HG02852 (cell line): ENCODE measurements at regions not wholly inside any gene's neighbourhood (a gene's known extent, or its start where the extent isn't known, plus 50 kb on each side); places are given as distances from the start of the nearest gene placed in this dataset.
"Not testable (repeated sequence)": the region's sequence is repeated elsewhere in the genome, so short reads cannot be mapped to it uniquely, and the experiment has no call there.

ENCODE experiments used
- ATAC-seq: cut with Tn5 transposase; IDR thresholded peaks from one replicate; pipeline ENCODE4 v1.9.1; 2021; ENCODE audit warnings: mild to moderate bottlenecking, moderate library complexity; ENCODE audit not compliant: unreplicated experiment

GRCh38 chr7:19390795-19391194, 245.6 kb upstream of the FERD3L start:
- no peak for ATAC-seq

DNA sequence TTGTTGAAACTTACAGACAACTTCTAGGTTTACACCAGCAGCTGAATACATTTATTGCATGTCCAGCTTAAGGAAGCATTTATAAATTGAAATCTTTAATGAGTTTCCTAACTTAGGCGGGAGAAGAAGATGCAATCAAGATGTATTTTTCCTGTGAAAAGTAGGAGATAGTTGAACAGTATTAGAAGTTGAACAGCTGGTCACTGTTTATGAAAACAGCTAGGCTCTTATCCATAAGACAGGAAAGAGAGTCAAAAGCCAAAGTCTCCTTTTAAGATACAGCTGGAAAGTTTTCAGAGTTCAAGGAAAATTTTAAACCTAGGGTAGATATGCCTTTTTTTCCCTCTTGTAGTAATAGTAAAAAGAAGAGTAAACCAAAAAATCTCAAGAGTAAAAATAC, 236.1 kb upstream of the FERD3L start:
- no peak for ATAC-seq

- no peak for ATAC-seq
These were observed 233.1 kb upstream of the FERD3L start for GRCh38 chr7:19378345-19378714.

DNA sequence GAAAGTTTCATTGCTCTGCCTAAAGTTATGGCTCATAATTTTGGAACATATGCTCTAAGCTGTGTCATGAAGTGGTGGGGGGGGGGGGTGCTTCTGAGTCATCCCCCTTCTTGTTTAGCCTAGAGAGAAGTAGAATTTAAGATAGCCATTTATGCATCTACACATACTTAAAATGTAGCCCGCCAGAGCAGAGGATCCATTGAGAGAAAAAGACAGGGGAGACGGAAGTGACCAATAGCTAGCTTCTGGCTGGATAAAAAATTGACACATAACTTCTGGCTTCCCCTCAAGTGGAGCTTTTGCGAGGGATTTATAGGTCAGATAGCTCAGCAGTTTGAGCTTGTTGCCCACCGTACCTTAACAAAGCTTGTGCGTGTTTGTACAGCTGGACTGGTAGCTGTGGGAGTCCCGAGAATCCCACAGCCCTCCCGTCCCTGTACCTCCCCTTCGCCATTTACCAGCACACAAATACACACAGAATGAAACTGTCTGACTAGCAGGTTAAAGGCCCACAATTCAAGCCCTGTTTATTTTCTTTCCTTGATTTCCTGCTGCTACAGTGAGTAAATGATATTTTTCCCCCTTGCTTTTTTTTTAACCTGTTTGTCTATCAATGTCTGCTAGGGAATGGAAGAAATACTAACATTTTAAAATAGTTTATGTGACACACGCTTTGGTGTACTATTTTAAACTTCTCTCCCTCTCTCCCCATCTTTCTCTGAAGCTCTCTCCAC, 232.6 kb upstream of the FERD3L start:
- no peak for ATAC-seq

GRCh38 chr7:19376538-19376937, 231.3 kb upstream of the FERD3L start:
- no peak for ATAC-seq

DNA sequence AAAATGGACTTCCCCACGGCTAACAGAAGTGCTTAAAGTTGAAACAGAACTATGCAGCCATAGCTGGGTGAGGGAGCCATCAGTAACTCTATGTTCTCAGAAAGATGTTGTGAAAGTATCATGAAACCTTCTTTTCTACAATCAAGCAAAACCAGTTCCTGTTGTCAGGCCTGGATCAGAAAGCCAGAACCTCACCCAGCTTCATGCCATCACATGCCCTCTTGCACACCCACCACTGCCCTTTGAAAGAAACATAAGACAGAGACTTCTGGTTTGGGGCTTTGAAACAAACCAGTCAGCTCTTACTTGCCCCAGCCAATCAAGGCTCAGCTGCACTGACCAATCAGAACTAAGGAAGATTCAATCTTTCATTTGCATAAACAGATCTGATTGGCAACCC, 230.8 kb upstream of the FERD3L start:
- ATAC-seq, result no peak

DNA sequence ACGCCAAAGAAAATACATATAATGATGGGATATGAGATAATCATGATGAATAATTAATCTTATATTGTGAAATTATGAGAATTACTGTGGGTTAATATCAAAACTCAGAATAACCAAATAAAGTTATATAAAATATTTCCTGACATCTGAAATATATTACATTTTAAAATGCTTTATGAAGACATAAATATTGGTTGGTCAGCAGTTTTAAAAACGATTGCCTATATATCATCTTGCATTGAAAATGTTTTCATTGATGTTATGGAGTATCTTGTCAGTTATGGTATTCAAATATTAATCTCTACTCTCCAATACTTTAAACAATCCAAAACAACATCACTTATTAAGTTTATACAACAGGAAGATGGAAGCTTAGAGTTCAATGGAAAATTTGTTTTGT, 228.1 kb upstream of the FERD3L start:
- ATAC-seq, result no peak

- no peak for ATAC-seq
These were observed 224.6 kb upstream of the FERD3L start for GRCh38 chr7:19369806-19370205.

DNA sequence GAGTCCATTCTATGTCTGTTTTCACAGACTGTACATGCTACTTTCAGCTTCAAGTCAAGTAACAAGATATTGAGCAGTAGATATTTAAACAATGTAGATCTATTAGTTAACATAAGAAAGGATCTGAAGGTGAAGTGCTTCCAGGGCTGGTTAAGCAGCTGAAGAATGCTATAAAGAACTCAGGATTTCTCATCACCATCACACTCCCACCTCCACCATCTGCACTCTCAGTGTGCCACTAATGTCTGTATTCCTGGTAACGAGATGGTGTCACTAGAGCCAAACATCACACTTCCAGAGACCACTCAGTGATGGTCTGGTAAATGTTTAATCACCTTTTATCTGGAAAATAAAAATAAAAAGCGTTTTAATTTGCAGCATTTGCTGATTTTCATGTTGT, 224.0 kb upstream of the FERD3L start:
- ATAC-seq, result no peak

DNA sequence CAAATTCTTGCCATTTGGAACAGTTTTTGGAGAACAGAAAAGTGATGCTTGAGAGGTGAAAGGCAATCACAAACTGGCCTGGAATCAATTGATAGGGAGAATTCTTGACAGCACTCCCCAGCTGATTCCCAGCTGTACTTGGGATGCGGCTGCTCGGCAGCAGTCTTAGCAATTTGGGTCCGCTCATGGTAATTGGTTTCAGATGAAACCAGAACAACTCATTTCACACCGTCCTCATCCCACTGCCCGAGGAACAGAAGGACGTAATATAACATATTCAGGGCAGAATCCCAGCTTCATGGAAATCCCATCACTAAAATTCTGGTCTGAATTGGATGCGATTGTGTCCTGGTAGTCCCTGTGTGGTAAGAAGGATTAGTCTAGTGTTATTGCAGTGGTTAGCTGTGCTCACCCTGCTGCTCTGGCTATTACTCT, 223.3 kb upstream of the FERD3L start:
- no peak for ATAC-seq

GRCh38 chr7:19364950-19365349, 219.7 kb upstream of the FERD3L start:
- ATAC-seq, result no peak

DNA sequence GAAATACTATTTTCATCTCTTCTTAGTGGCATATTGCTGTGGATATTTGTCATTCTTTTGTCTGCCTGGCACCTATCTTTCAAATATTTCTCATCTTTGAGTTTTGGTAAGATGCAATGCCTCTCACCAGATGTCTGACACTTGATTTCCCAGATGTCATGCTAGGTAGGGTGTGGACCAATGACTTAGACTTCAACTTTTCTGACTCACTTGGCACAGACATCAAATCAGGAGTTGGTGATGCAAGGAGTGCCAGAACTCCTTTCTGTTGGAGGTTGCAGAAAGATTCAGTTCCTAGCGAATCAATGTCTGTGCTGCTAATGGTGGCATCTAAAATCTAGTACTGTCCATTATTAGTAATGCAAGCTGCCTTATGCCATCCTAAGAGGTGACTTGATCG, 216.9 kb upstream of the FERD3L start:
- ATAC-seq, result no peak

DNA sequence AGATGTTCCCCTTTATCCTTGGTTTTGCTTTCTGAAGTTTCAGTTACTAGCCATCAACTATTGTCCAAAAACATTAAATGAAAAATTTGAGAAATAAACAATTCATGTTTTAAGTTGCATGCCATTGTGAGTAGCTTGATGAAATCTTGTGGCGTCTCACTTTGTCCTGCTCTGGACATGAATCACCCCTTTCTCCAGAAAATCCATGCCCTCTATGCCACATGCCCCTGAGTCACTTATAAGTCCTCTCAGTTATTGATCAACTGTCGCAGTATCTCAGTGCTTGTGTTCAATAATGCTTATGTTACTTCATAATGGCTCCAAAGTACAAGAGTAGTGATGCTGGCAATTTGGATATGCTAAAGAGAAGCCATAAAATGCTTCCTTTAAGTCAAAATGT, 208.0 kb upstream of the FERD3L start:
- no peak for ATAC-seq

GRCh38 chr7:19352305-19352695, 207.1 kb upstream of the FERD3L start:
- no peak for ATAC-seq

DNA sequence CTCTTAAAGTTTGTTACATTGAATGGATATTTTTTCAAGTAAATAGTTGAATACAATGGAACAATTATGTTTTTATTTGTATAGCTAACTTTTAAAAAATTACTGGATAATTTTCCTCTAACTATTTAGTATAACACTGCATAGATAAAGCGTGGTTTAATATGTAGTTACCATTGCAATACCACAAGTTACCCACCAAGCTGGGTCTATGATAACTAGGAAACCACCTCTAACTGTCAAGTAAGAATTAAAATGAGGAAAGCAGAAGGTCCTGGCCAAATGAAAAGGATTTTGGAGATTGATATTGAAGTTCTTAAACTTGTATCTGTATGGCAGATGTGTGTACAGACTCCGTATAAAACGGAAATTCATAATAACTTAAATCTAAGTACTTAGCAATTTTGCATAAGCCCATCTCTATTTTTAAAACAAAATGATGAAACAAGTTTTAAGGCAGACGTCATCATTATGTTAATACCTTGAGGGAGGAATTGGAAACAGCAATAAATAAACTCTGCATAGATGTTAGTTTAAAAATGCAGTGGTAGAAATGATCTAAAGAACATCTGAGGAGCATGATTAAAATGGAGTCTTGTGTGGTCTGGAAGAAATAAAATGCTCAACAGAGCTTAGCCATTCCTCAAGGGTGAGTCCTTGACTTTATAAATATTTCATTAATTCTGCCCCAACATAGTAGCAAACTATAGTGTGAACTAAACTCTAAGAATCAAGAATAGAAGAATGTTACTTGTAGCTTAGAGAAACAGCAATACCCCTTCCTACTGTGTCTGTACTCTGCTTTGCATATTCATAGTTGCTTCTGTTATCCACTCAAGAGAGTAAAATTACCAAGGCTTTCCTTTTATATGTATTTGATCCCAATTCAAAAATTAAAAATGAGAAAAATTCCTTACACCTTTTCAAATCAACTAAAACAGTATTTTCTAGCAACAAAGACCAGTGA, 206.4 kb upstream of the FERD3L start:
- no peak for ATAC-seq

- no peak for ATAC-seq
These were observed 194.3 kb upstream of the FERD3L start for GRCh38 chr7:19339512-19339911.

- ATAC-seq, result not testable (repeated sequence)
These were observed 193.3 kb upstream of the FERD3L start for GRCh38 chr7:19338512-19338911.

DNA sequence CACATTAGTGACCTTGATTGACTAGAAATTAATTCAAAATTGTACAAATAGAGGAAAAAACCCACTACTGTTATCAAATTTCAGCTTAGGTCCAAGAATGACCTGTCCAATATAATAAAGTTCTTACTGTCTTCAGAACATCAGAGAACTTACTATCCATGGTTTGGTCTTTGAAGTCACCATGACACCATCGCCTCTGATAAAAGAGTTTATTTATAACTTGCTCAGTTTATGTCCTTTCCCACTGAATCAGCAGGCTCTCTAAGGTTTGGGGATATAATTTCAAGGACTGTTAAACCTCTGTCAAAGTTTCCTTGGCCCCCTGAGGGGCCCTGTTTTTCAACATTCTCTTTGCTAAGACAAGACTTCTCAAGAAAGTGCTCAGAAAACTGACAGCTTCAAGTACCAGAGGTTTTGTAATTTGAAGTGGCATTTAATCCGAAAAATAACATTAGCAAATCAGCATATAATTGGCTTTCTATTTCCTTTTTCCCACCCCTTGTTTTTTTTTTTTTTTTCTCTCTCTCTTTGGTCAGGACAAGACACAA, 191.7 kb upstream of the FERD3L start:
- no peak for ATAC-seq

DNA sequence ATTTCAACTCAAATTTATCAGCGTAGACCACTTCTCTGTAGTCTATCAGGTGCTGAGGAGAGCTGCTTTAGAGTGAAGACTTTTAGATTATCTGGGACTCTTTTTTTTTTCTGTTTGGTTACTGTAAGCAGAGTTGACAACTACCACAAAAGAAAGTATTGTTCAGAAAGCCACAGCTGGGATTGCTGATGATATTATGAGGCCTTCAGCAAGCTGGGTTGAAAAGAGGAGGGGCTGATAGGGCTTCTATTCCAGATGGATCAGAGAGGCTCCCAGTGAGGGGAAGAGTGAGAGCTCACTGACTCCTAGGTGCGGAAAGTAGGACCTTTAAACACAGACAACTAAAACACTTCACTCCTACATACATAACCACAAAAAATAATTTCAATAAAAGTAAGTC, 188.5 kb upstream of the FERD3L start:
- ATAC-seq, result no peak

GRCh38 chr7:19327018-19327417, 181.8 kb upstream of the FERD3L start:
- no peak for ATAC-seq

- ATAC-seq, result no peak
These were observed 176.8 kb upstream of the FERD3L start for GRCh38 chr7:19322002-19322401.

- no peak for ATAC-seq
These were observed 173.1 kb upstream of the FERD3L start for GRCh38 chr7:19318287-19318686.
